Skin epidermis (tissue), 12 donors: ENCODE measurements at regions not wholly inside any gene's neighbourhood (a gene's known extent, or its start where the extent isn't known, plus 50 kb on each side); places are given as distances from the start of the nearest gene placed in this dataset.
"Not testable (repeated sequence)": the region's sequence is repeated elsewhere in the genome, so short reads cannot be mapped to it uniquely, and the experiment has no call there.

Experiments used
- H3K27ac ChIP-seq, 21 experiments: fragments of 200-600 bp; sonication (generic) in 11 of 21; one replicate each; pipeline ENCODE4 v1.5.0; 2020; ENCODE audit warnings: mild to moderate bottlenecking in 3 of 21, inconsistent platforms in 2 of 21, moderate library complexity in 2 of 21
- H3K4me3 ChIP-seq, 7 experiments: fragments of 200-600 bp; sonication (generic) in 2 of 7; one replicate each; pipeline ENCODE4 v1.5.0; 2020; ENCODE audit warnings: inconsistent platforms in 2 of 7, mild to moderate bottlenecking in 2 of 7, moderate library complexity in 1 of 7

DNA sequence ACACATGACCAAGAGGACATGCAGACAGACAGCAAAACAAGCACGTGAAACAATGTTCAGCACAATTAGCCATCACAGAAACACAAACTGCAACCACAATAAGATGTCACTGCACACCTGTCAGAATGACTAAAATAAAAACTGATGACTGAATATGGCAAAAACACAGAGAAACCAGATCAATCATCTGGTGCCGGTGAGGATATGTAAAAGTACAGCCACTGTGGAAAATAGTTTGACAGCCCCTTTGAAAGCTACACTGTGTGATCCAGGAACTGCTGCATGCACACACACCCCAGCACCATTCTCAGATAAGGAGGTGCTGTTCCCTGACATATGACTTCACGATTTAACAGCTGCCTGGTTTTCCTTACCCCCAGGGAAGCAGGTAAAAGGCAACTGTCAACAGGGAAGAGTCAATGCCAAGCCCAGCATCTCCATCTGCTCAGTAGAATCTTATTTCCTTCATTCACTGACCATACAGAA is 238.1 kb upstream of the HSFY2 start:
- Histone ChIP-seq H3K4me3 (no peak overlapping the region), H3K27ac (no peak overlapping the region)

DNA sequence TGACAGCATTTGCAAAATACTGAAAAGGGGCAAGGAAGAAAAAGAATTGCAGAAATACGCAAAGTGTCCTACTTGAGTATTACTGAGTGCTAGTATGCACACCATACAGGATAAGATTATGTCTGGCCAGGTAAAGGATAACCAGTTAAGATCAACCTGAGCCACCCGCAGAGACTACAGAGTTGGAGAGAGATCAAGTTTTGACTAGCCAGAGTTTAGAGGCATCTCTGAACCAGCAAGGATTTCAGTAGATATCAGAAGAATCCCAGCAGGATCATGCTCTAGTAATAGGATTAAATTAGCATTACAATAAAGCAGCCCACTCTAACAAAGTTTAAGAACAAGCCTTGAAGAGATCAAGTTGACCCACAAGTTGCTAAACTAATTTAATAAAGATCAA is 232.7 kb upstream of the HSFY2 start:
- no peak overlapping the region for H3K27ac ChIP-seq
- no peak overlapping the region for H3K4me3 ChIP-seq

DNA sequence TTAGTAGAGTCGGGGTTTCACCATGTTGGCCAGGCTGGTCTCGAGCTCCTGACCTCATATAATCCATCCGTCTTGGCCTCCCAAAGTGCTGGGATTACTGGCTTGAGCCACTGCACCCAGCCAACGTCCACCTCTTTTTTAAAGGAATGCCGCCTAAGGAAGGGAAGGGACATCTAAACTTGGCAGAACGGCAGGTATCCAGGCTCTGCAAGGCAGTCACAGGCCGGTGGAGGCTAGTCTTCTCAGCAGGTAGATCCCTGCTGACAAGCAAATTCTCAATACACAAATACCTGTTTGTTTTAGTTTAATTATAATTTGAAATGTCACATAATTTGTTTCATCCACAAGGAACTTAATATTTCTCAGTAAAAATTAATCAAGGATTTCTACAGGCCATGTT is 232.0 kb upstream of the HSFY2 start:
- H3K4me3 ChIP-seq = no peak overlapping the region
- H3K27ac ChIP-seq = no peak overlapping the region

DNA sequence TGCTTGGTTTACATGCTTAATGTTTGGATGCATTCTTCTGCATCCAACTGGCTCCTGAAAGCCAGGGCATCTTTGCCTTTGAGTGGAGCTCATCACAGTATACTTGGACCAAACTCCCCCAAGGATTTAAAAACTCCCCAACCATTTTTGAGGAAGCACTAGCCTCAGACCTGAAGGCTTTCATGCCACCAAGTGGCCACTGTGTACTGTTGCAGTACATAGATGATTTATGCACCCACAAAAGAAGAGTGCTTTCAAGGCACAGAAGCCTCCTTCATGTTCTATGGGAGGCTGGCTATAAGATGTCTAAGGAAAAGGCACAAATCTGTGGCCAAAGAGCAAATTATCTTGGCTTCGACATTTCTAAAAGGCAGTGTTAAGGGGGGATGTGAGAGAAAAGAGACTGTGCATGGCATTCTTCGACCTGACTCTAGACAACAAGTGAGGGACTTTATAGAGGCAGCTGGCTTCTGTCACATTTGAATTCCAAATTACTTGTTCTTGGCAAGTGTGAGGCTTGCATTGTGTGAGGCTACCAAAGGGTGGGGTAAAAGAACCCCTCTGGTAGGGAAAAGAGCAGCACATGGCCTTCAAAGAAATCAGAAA is 224.2 kb upstream of the HSFY2 start:
- no peak overlapping the region for H3K27ac ChIP-seq
- no peak overlapping the region for H3K4me3 ChIP-seq

DNA sequence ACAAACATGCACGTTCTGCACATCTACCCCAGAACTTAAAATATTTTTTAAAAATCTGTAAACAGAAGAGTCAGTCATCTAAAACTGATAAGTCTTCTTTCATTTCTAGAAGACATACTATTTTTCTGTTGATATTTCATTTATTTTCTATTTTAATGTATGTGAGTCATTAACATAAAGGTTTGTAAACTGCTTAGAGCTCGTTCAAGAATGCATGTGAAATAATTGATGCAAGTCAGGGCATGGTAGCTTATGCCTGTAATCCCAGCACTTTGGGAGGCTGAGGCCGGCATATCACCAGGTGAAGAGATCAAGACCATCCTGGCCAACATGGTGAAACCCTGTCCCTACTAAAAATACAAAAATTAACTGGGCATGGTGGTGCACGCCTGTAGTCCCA is 219.9 kb upstream of the HSFY2 start:
- Histone ChIP-seq H3K27ac (no peak overlapping the region), H3K4me3 (no peak overlapping the region)

DNA sequence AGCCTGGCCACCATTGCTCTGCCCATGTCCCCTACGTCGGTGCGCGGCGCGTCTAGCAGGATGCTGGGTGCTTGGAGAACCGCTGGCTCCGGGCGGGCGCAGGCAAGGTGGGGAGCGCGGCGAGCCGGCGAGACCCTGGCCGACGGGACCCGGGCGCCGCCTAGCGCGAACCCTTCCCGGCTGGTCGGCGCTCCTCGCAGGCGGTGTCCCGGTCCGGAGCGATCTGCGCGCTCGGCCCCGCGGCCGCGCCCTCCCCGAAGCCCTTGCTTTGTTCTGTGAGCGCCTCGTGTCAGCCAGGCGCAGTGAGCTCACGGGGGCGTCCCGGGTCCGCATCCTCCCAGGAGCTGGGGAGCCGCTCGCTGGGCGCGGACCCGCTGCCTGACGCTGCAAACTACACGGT is 219.1 kb upstream of the HSFY2 start:
- peak overlapping the region in 3 of 7 experiments; percentile 5 to 27 (median 24) for H3K4me3 ChIP-seq
- not testable (repeated sequence) for H3K27ac ChIP-seq

DNA sequence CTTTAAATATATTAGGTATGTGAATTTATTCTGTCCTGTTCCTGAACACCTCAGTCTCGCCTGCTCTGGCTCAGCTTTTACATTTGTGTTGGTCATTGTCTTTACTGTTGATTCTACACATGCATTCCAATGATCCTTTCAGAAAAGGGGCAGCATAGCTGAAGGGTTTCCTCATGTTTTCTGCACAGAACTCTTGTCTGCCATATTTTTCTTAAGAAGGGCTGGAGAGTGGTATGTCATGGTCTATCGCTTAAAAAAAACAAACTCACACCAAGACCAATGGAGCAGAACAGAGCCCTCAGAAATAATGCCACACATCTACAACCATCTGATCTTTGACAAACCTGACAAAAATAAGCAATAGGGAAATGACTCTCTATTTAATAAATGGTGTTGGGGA is 215.8 kb upstream of the HSFY2 start:
- no peak overlapping the region for H3K27ac ChIP-seq

DNA sequence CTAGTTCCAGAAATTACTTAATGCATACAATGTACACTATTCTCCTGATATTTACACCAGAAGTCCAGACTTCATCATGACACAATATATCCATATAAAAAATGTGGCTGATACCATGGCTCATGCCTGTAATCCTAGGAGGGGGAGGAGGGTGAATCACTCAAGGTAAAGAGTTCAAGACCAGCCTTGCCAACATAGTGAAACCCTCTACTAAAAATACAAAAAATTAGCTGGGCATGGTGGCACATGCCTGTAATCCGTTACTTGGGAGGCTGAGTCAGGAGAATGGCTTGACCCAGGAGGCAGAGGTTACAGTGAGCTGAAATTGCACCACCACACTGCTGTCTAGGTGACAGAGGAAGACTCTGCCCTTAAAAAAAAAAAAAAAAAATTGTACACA is 192.5 kb upstream of the HSFY2 start:
- Histone ChIP-seq H3K27ac (no peak overlapping the region), H3K4me3 (no peak overlapping the region)

More for the DNA sequence above, 215.8 kb upstream of the HSFY2 start:
- H3K4me3 ChIP-seq = no peak overlapping the region

DNA sequence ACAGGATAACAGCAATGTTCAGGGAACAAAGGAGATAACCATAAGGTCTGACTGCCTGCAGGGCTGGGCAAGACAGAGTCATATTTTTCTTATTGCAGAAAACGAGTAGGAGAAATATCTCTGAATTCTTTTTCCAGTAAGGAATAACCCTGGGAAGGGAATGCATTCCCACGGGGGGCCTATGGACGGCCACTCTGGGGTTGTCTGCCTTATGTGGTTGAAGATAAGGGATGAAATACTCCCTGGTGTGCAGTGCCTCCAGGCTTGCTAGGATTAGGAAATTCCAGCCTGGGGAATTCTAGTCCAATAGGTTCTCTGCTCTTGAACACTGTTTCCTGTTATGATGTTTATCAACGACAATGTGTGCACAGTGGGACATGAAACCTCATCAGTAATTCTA is 185.3 kb upstream of the HSFY2 start:
- no peak overlapping the region for H3K4me3 ChIP-seq
- H3K27ac ChIP-seq = no peak overlapping the region

DNA sequence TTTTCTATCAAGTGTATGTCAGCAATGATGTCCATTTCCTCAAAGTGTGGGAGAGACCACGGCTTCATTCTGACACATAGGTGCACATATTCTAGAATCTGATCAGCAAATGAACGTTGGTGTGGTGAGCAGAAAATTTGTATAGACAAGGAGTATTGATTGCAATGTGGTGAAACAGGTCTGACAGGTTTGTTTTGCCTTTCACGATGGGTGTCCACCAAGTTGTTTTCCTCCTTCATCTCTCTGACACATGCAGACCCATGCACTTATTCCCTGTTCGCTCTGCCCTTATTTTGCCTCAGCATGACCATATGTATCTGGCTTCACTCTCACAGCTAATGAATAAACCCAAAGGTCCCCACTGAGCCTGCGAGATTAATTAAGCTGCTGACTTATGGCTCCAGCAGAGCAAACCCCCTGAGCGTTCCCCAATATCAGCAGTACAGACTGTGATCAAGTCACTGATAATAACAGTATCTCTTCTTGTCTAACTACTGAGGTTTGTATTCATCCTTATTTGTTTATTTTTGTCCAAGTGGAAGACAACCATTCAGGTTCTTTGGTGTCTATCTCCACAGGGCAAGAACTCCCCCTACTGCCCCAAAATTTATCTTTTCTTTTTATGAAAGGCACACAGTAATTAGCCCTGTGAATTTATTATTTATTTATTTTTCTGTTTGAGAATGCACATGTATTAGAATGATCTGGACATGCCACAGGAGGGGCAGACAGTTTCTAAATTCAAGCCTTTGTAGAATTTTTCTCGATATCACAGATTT is 178.3 kb upstream of the HSFY2 start:
- H3K4me3 ChIP-seq = no peak overlapping the region
- H3K27ac ChIP-seq = no peak overlapping the region

DNA sequence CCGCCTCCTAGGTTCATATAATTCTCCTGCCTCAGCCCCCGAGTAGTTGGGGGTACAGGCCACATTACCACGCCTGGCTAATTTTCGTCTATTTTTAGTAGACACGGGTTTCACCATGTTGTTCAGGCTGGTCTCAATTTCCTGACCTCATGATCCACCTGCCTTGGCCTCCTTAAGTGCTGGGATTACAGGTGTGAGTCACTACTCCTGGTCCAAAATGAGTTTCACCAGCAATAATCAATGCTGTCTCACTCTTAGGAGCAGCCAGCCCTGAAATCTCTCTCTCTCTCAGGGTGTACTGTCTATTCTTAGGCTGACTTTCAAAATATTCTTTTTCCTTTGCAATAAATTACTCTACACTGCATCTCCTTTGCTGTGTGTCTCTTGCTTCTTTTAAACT is 177.5 kb upstream of the HSFY2 start:
- no peak overlapping the region for H3K27ac ChIP-seq

DNA sequence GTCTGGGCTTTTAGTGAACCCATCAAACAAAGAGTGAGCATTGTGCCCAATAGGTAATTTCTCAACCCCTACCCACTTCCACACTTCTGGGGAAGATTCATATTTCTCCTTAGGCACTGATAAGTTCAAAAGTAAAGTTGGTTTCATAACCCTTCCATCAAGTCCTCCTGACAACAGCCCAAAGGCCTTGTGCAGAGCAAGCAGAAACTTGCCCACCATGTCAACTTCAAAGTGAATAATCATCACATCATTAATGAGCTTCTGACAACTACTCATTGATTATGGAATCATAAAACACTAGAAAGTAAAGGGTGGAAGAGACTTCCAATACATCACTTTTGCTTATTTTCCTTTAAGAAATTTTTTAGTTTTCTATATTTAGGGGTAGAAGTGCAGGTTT is 163.3 kb upstream of the HSFY2 start:
- no peak overlapping the region for H3K4me3 ChIP-seq
- H3K27ac ChIP-seq = no peak overlapping the region

More for the DNA sequence above, 177.5 kb upstream of the HSFY2 start:
- H3K4me3 ChIP-seq = no peak overlapping the region

DNA sequence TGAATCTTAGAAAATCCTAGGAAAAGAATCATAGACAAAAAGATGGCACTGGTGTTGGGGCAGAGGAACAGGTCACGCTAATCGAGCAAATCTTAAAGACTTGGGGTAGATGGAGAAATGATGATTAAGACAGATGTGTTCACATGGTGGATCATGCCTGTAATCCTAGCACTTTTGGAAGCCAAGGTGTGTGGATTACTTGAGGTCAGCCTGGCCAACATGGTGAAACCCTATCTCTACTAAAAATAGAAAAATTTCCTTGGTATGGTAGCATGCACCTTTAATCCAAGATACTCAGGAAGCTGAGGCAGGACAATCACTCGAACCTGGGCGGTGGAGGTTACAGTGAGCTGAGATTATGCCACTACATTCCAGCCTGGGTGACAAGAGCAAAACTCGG is 145.7 kb upstream of the HSFY2 start:
- H3K27ac ChIP-seq = no peak overlapping the region
- no peak overlapping the region for H3K4me3 ChIP-seq

DNA sequence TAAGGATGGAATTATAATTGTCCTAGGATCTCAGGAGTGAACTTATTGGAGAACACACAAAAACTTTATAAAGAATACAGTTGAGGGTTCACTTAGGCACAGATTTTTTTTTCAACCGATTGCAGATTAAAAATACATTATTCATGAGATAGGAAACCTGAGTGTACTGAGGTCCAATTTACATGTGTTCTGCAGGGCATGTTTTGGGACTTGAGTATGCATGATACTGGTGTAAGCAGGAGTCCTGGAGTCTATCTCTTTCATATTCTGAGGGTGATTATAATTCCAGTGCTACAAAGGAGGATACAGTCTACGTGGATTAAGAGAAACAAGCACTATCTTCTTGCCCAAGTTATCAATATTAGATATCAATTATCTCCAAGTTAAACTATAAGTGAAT is 139.3 kb upstream of the HSFY2 start:
- H3K4me3 ChIP-seq = no peak overlapping the region
- no peak overlapping the region for H3K27ac ChIP-seq

DNA sequence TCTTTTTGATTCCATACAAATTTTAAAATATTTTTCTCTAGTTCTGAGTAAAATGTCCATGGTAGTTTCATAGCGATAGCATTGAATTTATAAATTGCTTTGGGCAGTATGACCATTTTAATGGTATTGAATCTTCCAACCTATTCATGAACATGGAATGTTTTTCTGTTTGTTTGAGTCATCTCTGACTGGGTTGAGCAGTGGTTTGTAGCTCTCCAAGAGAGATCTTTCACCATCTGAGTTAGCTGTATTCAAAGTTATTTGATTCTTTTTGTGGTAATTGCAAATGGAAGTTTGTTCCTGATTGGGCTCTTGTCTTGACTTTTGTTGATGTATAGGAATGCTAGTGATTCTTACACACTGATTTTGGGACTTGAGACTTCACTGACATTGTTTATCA is 136.3 kb upstream of the HSFY2 start:
- Histone ChIP-seq H3K27ac (no peak overlapping the region), H3K4me3 (no peak overlapping the region)

DNA sequence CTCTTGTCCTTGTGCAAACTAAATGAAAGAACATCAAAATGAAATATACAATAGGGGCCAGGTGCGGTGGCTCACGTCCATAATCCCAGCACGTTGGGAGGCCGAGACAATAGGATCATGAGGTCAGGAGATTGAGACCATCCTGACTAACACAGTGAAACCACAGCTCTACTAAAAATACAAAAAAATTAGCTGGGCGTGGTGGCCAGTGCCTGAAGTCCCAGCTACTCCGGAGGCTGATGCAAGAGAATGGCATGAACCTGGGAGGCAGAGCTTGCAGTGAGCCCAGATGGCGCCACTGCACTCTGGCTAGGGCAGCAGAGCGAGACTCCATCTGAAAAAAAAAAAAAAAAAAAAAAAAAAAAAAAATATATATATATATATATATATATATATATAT is 132.7 kb upstream of the HSFY2 start:
- not testable (repeated sequence) for H3K27ac ChIP-seq, H3K4me3 ChIP-seq

DNA sequence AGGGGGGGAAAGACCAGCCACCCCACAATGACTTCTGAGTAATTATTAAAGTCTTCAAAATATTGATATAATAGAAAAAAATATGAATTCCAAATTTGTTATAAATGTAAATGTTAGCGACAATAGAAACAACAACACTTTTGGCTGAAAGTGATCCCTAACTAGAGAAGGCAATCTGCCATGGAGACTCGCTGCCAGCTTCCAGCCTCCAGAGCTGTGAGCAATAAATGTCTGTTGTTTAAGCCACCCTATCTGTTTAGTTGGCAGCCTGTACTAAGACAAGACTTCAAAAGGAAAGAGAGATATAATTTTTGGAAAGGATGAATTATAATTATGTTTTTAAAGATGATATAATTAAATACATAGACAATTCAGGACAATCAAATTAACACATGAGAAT is 130.8 kb upstream of the HSFY2 start:
- Histone ChIP-seq H3K4me3 (no peak overlapping the region), H3K27ac (no peak overlapping the region)

DNA sequence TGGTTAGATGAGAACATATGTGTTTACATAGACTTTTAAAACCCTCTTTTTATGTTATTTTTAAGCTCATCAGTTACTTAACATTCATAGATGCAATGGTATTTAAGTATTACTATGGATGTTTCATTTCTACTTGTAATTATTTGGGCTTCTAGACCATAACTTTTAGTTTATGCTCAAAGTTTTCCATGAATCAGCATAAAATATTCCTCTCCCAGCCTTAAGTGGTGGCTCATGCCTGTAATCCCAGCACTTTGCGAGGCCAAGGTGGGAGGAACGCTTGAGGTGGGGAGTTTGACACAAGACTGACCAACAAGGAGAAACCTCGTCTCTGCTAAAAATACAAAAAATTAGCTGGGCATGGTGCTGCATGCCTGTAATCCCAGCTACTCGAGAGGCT is 118.5 kb upstream of the HSFY2 start:
- H3K4me3 ChIP-seq = no peak overlapping the region
- H3K27ac ChIP-seq = no peak overlapping the region

DNA sequence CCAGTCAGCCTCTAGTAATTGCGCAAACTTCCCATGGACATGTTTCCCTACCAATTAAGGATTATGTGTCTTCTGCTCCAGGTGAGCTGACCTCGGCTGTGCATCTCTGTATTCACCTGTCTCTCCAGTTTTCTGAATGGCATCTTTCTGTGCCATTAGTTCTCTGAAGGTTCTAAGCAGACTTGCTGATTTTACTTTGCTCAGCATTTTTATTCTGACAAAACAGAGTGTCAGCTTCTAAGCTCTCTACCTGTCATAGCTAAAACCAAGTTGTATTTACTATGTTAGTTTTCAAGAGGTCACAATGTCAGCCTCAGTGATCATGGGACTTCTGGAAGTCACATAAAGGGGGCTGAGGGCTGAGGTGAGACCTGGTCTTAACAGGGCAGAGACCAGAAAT is 116.0 kb upstream of the HSFY2 start:
- Histone ChIP-seq H3K4me3 (no peak overlapping the region), H3K27ac (no peak overlapping the region)

DNA sequence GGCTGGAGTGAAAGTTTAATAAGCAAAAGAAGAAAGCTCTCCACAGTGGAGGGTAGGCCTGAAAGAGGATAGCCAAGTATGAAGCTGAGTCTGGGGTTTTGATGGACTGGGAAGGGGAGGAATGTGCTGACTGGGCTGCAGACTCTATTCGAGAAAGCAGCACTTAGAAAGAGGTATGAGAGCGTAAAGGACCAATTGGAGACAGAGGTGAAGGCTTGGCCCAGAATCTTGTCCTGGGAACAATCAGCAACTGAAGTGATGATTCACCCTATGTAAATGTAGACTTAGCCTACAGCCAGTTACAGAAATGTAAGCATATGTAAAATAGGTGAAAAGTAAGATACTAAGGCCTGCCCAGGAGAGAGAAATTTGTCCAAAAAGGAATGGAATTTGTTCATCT is 111.2 kb upstream of the HSFY2 start:
- Histone ChIP-seq H3K27ac (no peak overlapping the region), H3K4me3 (no peak overlapping the region)

DNA sequence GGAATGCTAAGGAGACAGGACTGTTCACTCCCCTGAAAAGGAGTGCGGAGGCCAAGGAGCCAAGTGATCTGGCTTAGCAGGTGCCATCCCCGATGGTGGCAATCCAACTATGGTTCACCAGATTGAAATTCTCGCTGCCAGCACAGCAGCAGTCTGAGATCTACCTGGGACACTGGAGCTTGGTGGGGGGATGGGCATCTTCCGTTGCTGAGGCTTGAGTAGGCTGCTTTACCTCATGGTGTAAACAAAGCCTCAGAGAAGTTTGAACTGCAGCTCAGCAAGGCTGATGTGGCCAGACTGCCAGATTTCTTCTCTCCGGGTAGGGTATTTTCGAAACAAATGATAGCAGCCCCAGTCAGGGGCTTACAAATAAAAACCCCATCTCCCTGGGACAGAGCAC is 95.6 kb upstream of the HSFY2 start:
- H3K27ac ChIP-seq, H3K4me3 ChIP-seq: not testable (repeated sequence)
